K562 (cell line): ENCODE measurements at regions not wholly inside any gene's neighbourhood (a gene's known extent, or its start where the extent isn't known, plus 50 kb on each side); places are given as distances from the start of the nearest gene placed in this dataset.

ENCODE experiments used
- ATAC-seq: fragments of 200-7000 bp; cut with Tn5 transposase; 3 replicates; pipeline ENCODE4 v1.9.1; 2020; ENCODE audit warnings: moderate library complexity
- BruUV-seq: library from RNA; stranded (reverse); fragments of 400-500 nt; replicated peaks from 2 replicates; lab custom pipeline; 2021; lab: Mats Ljungman, UMichigan
- CTCF ChIA-PET: fragments of 300-600 bp; formaldehyde crosslinking; extraction: SDS; loops from one replicate; lab custom pipeline; 2021; ENCODE audit warnings: low intra/inter-chr PET ratio; lab: Yijun Ruan, JAX
- POLR2A ChIA-PET: fragments of 300-600, 350-650 bp; sonication (Branson Sonifier 250); formaldehyde crosslinking; extraction: SDS; loops from one replicate; lab custom pipeline; 2021; ENCODE audit warnings: antibody characterized with exemption, inconsistent platforms; lab: Yijun Ruan, JAX
- DNase-seq, 4 experiments: peaks; one replicate each; pipeline versions ENCODE4 v3.0.0 to v3.0.0-alpha.2; 2011 to 2018; ENCODE audit warnings: low spot score in 3 of 4, mixed read lengths in 3 of 4; ENCODE audit errors: extremely low read depth in 1 of 4
- FAIRE-seq: peaks from 2 replicates; lab custom pipeline; 2011; peaks lifted over from hg19 to GRCh38; lab: Jason Lieb, UNC
- H2AFZ ChIP-seq: 2 replicates; pipeline ENCODE4 v1.6.0; 2011; ENCODE audit warnings: low read depth, low read length, control low read depth, inconsistent platforms
- H3K27ac ChIP-seq: fragments of 200-600 bp; 3 replicates; pipeline ENCODE4 v1.8.0; 2011; ENCODE audit warnings: low read depth, mild to moderate bottlenecking, control low read depth, inconsistent platforms, low read length, moderate library complexity, mixed read lengths; ENCODE audit errors: extremely low read depth
- H3K27me3 ChIP-seq, 2 experiments: fragments of 300-600 bp in 1 of 2; 2 replicates in 1 of 2; 3 replicates in 1 of 2; pipeline versions ENCODE4 v1.6.0 to v1.8.0; 2011; ENCODE audit warnings: inconsistent platforms in 2 of 2, low read length in 2 of 2, mild to moderate bottlenecking in 1 of 2, mixed read lengths in 1 of 2, moderate library complexity in 1 of 2; ENCODE audit not compliant: control insufficient read depth in 2 of 2, insufficient read depth in 2 of 2
- H3K36me3 ChIP-seq: fragments of 300-600 bp; 3 replicates; pipeline ENCODE4 v1.8.0; 2011; ENCODE audit warnings: mild to moderate bottlenecking, low read length, inconsistent platforms; ENCODE audit not compliant: control insufficient read depth, insufficient read depth
- H3K4me1 ChIP-seq, 2 experiments: fragments of 200-600 bp in 1 of 2; replicated peaks in 1 of 2; 2 replicates in 1 of 2; 3 replicates in 1 of 2; pipeline versions ENCODE4 v1.5.1 to v1.8.0; 2011; ENCODE audit warnings: inconsistent platforms in 2 of 2, low read length in 2 of 2, mild to moderate bottlenecking in 1 of 2, mixed read lengths in 1 of 2, moderate library complexity in 1 of 2; ENCODE audit not compliant: control insufficient read depth in 2 of 2, insufficient read depth in 2 of 2
- H3K4me2 ChIP-seq: 2 replicates; pipeline ENCODE4 v1.6.1; 2011; ENCODE audit warnings: low read length, control low read depth, inconsistent platforms, mixed read lengths; ENCODE audit not compliant: insufficient read depth
- H3K4me3 ChIP-seq: fragments of 200-600 bp; sonication (generic), shearing (Covaris generic); 2 replicates; pipeline ENCODE4 v1.5.1; 2016; ENCODE audit warnings: control low read depth, inconsistent platforms
- H3K79me2 ChIP-seq: fragments of 200-600 bp; 3 replicates; pipeline ENCODE4 v1.8.0; 2011; ENCODE audit warnings: low read length, inconsistent platforms; ENCODE audit not compliant: control insufficient read depth, insufficient read depth
- H3K9ac ChIP-seq, 2 experiments: 2 replicates each; pipeline versions ENCODE4 v1.6.0 to v1.6.1; 2011; ENCODE audit warnings: low read depth in 2 of 2, low read length in 2 of 2, control low read depth in 1 of 2, inconsistent platforms in 1 of 2, mild to moderate bottlenecking in 1 of 2, mixed read lengths in 1 of 2; ENCODE audit not compliant: insufficient read depth in 1 of 2
- H3K9me1 ChIP-seq: one replicate; pipeline ENCODE4 v1.6.0; 2011; ENCODE audit warnings: inconsistent platforms, mild to moderate bottlenecking, low read length, moderate library complexity; ENCODE audit not compliant: control insufficient read depth, insufficient read depth
- H3K9me3 ChIP-seq: replicated peaks from 2 replicates; pipeline ENCODE4 v1.5.1; 2011; ENCODE audit warnings: low read depth, low read length, inconsistent platforms; ENCODE audit not compliant: control insufficient read depth, insufficient read depth
- H4K20me1 ChIP-seq: replicated peaks from 2 replicates; pipeline ENCODE4 v1.6.1; 2011; ENCODE audit warnings: low read length, inconsistent platforms, mixed read lengths; ENCODE audit not compliant: control insufficient read depth, insufficient read depth
- ARID1B ChIP-seq: fragments of 450-650 bp; IDR thresholded peaks from 2 replicates; pipeline ENCODE4 v1.6.1; 2016; ENCODE audit warnings: antibody characterized with exemption, mild to moderate bottlenecking, inconsistent platforms
- MCM3 ChIP-seq: fragments of 450-650 bp; IDR thresholded peaks from 2 replicates; pipeline ENCODE4 v1.6.1; 2016
- MCM7 ChIP-seq, 2 experiments: fragments of 450-650 bp; IDR thresholded peaks; 2 replicates each; pipeline ENCODE4 v1.6.1; 2016 to 2018
- MNT ChIP-seq, 2 experiments: fragments of 450-650 bp; conservative IDR thresholded peaks; 2 replicates each; pipeline ENCODE4 v1.6.1; 2017; ENCODE audit warnings: mild to moderate bottlenecking in 2 of 2, moderate library complexity in 2 of 2
- ZNF134 ChIP-seq: fragments of 250-450 bp; sonication (Bioruptor Pico); conservative IDR thresholded peaks from 2 replicates; pipeline ENCODE4 v1.4.0; 2020
- WGBS: fragments of 100-300 bp; shearing (Covaris generic); methylation state at CpG from one replicate; pipeline ENCODE4 v1.1.6; 2016; ENCODE audit warnings: low coverage, mixed read lengths; ENCODE audit not compliant: insufficient coverage; ENCODE audit errors: missing lambda C conversion rate; 5-methylcytosine and 5-hydroxymethylcytosine counted together
- in situ Hi-C: fragments of 300-500 bp; cut with MboI; formaldehyde crosslinking; loops from 4 replicates; pipeline ENCODE4 v1.15.0; 2018; ENCODE audit warnings: inconsistent platforms, mixed read lengths
- intact Hi-C: fragments of 100-400 bp; cut with micrococcal nuclease; formaldehyde crosslinking; loops from 2 replicates; pipeline ENCODE4 v1.14.2; 2022

GRCh38 chr2:241929551-241930490, 60.3 kb downstream of the RTP5 start:
- WGBS, result 37% methylated on average over 15 of the region's 22 CpGs
- Histone ChIP-seq H3K4me1 (peaks cover 0 to 7% of the 10 kb centered on the region in 2 experiments; a peak in 2 of 5 replicates), H3K79me2 (no peaks in the 10 kb centered on the region), H3K36me3 (no peaks in the 10 kb centered on the region), H3K9me3 (no peaks in the 10 kb centered on the region), H3K9me1 (no peaks in the 10 kb centered on the region), H3K4me2 (no peak overlapping the region), H3K27me3 (peaks cover 0 to 16% of the 10 kb centered on the region in 2 experiments; a peak in 3 of 5 replicates), H3K4me3 (no peak overlapping the region), H3K27ac (no peak overlapping the region), H4K20me1 (peaks cover 2% of the 10 kb centered on the region; the same call in 1 of the 2 replicates), H2AFZ (no peak overlapping the region), H3K9ac (0 out of 4 replicates have a peak overlapping the region, but pooled peaks of 1 of the 2 experiments have one; percentile 45)
- no TSS peak for BruUV-seq
- FAIRE-seq (no peak), ATAC-seq (0 out of 3 replicates have a peak, but pooled peaks have one; percentile 38), DNase-seq (no peak)
- in situ Hi-C loops, result no loop called here
- ChIA-PET POLR2A (no interaction called here), CTCF (no interaction called here)
- TF ChIP-seq MCM7 (IDR thresholded peaks at IDR 0.05) (no peak), MCM3 (no peak), ARID1B (no peak), ZNF134 (CRISPR knock-in tag) (no peak), MNT (conservative IDR thresholded peaks at IDR 0.05) (no peak)
- intact Hi-C loops, result no loop called here
